GM12891 (cell line): ENCODE measurements at regions not wholly inside any gene's neighbourhood (a gene's known extent, or its start where the extent isn't known, plus 50 kb on each side); places are given as distances from the start of the nearest gene placed in this dataset.
"Not testable (repeated sequence)": the region's sequence is repeated elsewhere in the genome, so short reads cannot be mapped to it uniquely, and the experiment has no call there.

ENCODE experiments used
- POLR2A ChIP-seq: IDR thresholded peaks from 2 replicates; pipeline ENCODE4 v1.6.1; 2011; ENCODE audit warnings: low read depth, low read length, control low read depth
- POLR2AphosphoS5 ChIP-seq: IDR thresholded peaks from 2 replicates; pipeline ENCODE4 v1.6.1; 2011; ENCODE audit warnings: low read depth, low read length, control low read depth
- POU2F2 ChIP-seq: IDR thresholded peaks from 2 replicates; pipeline ENCODE4 v1.6.1; 2011; ENCODE audit warnings: low read depth, mild to moderate bottlenecking, control low read depth, low read length, moderate library complexity
- TAF1 ChIP-seq: IDR thresholded peaks from 2 replicates; pipeline ENCODE4 v1.6.1; 2011; ENCODE audit warnings: low read depth, low read length, control low read depth

- TF ChIP-seq POLR2A, POLR2AphosphoS5, TAF1, POU2F2: not testable (repeated sequence)
Observed at GRCh38 chr5:27088822-27089221, 50.4 kb upstream of the CDH9 start.
